ENCODE measurements at regions not wholly inside any gene's neighbourhood (a gene's known extent, or its start where the extent isn't known, plus 50 kb on each side); places are given as distances from the start of the nearest gene placed in this dataset.
A peak's percentile ranks its signal among the peaks of the same experiment; 100 is the strongest.

GRCh38 chr21:35119501-35120047 lies 70.5 kb upstream of the RUNX1 start:
- ChIA-PET CTCF (no interaction called here), POLR2A (no interaction called here)
- DNase-seq (no peak), ATAC-seq (no peak)
- peaks cover 0 to 14% (median 0%) of the 10 kb centered on the region in 11 donors for H3K9me3 Mint-ChIP-seq
- Histone ChIP-seq H3K4me3 (ENCODE audit: low read length) (no peak overlapping the region), H3K4me1 (ENCODE audit: control insufficient read depth in 2 of 2, insufficient read depth in 2 of 2, low read length in 2 of 2) (no peaks in the 10 kb centered on the region), H3K9me3 (ENCODE audit: control insufficient read depth in 2 of 3, low read length in 3 of 3) (no peaks in the 10 kb centered on the region), H3K27ac (ENCODE audit: low read depth, low read length) (no peak overlapping the region), H3K36me3 (ENCODE audit: control insufficient read depth in 2 of 3, insufficient read depth in 3 of 3, low read length in 3 of 3) (no peaks in the 10 kb centered on the region), H3K27me3 (ENCODE audit: control insufficient read depth in 2 of 2, insufficient read depth in 2 of 2, low read length in 2 of 2) (no peaks in the 10 kb centered on the region)
- peaks cover 0 to 1% (median 0%) of the 10 kb centered on the region in 5 donors for H3K36me3 Mint-ChIP-seq
- intact Hi-C loops (cut with micrococcal nuclease), result no loop called here
- no peaks in the 10 kb centered on the region for H3K27me3 Mint-ChIP-seq
- peak overlapping the region in 1 of 9 donors; percentile 25 for H3K27ac Mint-ChIP-seq
- H3K4me3 Mint-ChIP-seq, result no peak overlapping the region
- peaks cover 0 to 2% (median 0%) of the 10 kb centered on the region in 7 donors for H3K4me1 Mint-ChIP-seq

GRCh38 chr21:35116777-35117176 lies 67.7 kb upstream of the RUNX1 start:
- Mint-ChIP-seq H3K4me3 (no peak overlapping the region), H3K4me1 (peaks cover 0 to 9% (median 0%) of the 10 kb centered on the region in 7 donors), H3K36me3 (peaks cover 0 to 5% (median 0%) of the 10 kb centered on the region in 5 donors), H3K27ac (no peak overlapping the region), H3K27me3 (no peaks in the 10 kb centered on the region), H3K9me3 (peaks cover 0 to 8% (median 0%) of the 10 kb centered on the region in 11 donors)
- ChIA-PET CTCF (no interaction called here), POLR2A (no interaction called here)
- H3K9me3 ChIP-seq (ENCODE audit: control insufficient read depth in 2 of 3, low read length in 3 of 3), result no peaks in the 10 kb centered on the region
- no peaks in the 10 kb centered on the region for H3K27me3 ChIP-seq (ENCODE audit: control insufficient read depth in 2 of 2, insufficient read depth in 2 of 2, low read length in 2 of 2)
- ATAC-seq (no peak), DNase-seq (no peak)
- no peaks in the 10 kb centered on the region for H3K4me1 ChIP-seq (ENCODE audit: control insufficient read depth in 2 of 2, insufficient read depth in 2 of 2, low read length in 2 of 2)
- no peaks in the 10 kb centered on the region for H3K36me3 ChIP-seq (ENCODE audit: control insufficient read depth in 2 of 3, insufficient read depth in 3 of 3, low read length in 3 of 3)
- H3K4me3 ChIP-seq (ENCODE audit: low read length), result no peak overlapping the region
- H3K27ac ChIP-seq (ENCODE audit: low read depth, low read length), result no peak overlapping the region
- intact Hi-C loops (cut with micrococcal nuclease), result no loop called here

GRCh38 chr21:35113064-35113463 lies 64.0 kb upstream of the RUNX1 start:
- Mint-ChIP-seq H3K4me1 (peaks cover 0 to 9% (median 0%) of the 10 kb centered on the region in 7 donors), H3K27ac (no peak overlapping the region), H3K4me3 (no peak overlapping the region), H3K36me3 (peaks cover 0 to 4% (median 0%) of the 10 kb centered on the region in 5 donors), H3K9me3 (peaks cover 0 to 12% (median 0%) of the 10 kb centered on the region in 11 donors), H3K27me3 (no peaks in the 10 kb centered on the region)
- no peaks in the 10 kb centered on the region for H3K27me3 ChIP-seq (ENCODE audit: control insufficient read depth in 2 of 2, insufficient read depth in 2 of 2, low read length in 2 of 2)
- no peaks in the 10 kb centered on the region for H3K9me3 ChIP-seq (ENCODE audit: control insufficient read depth in 2 of 3, low read length in 3 of 3)
- no peak overlapping the region for H3K27ac ChIP-seq (ENCODE audit: low read depth, low read length)
- H3K36me3 ChIP-seq (ENCODE audit: control insufficient read depth in 2 of 3, insufficient read depth in 3 of 3, low read length in 3 of 3), result no peaks in the 10 kb centered on the region
- H3K4me1 ChIP-seq (ENCODE audit: control insufficient read depth in 2 of 2, insufficient read depth in 2 of 2, low read length in 2 of 2), result no peaks in the 10 kb centered on the region
- DNase-seq (no peak), ATAC-seq (no peak)
- CTCF ChIA-PET, result no interaction called here
- H3K4me3 ChIP-seq (ENCODE audit: low read length), result no peak overlapping the region
- POLR2A ChIA-PET, result no interaction called here
- intact Hi-C loops (cut with micrococcal nuclease), result no loop called here

GRCh38 chr21:35111321-35111930 lies 62.3 kb upstream of the RUNX1 start:
- no peak overlapping the region for H3K27ac Mint-ChIP-seq
- intact Hi-C loops (cut with micrococcal nuclease), result no loop called here
- peaks cover 0 to 9% (median 0%) of the 10 kb centered on the region in 7 donors for H3K4me1 Mint-ChIP-seq
- peaks cover 0 to 6% (median 0%) of the 10 kb centered on the region in 5 donors for H3K36me3 Mint-ChIP-seq
- H3K27ac ChIP-seq (ENCODE audit: low read depth, low read length), result no peak overlapping the region
- no peaks in the 10 kb centered on the region for H3K27me3 ChIP-seq (ENCODE audit: control insufficient read depth in 2 of 2, insufficient read depth in 2 of 2, low read length in 2 of 2)
- H3K36me3 ChIP-seq (ENCODE audit: control insufficient read depth in 2 of 3, insufficient read depth in 3 of 3, low read length in 3 of 3), result no peaks in the 10 kb centered on the region
- H3K4me3 Mint-ChIP-seq, result no peak overlapping the region
- POLR2A ChIA-PET, result interaction anchor here (0.6 kb wide), 1 partner anchor 19 kb away, joined by 4 read pairs; no protein-coding TSS in a partner anchor
- H3K27me3 Mint-ChIP-seq, result no peaks in the 10 kb centered on the region
- H3K4me3 ChIP-seq (ENCODE audit: low read length), result no peak overlapping the region
- ATAC-seq (no peak), DNase-seq (no peak)
- CTCF ChIA-PET, result no interaction called here
- peaks cover 0 to 12% (median 0%) of the 10 kb centered on the region in 11 donors for H3K9me3 Mint-ChIP-seq
- no peaks in the 10 kb centered on the region for H3K4me1 ChIP-seq (ENCODE audit: control insufficient read depth in 2 of 2, insufficient read depth in 2 of 2, low read length in 2 of 2)
- no peaks in the 10 kb centered on the region for H3K9me3 ChIP-seq (ENCODE audit: control insufficient read depth in 2 of 3, low read length in 3 of 3)

- Mint-ChIP-seq H3K4me3 (no peak overlapping the region), H3K9me3 (peaks cover 0 to 9% (median 0%) of the 10 kb centered on the region in 11 donors), H3K27me3 (no peaks in the 10 kb centered on the region), H3K36me3 (peaks cover 0 to 6% (median 0%) of the 10 kb centered on the region in 5 donors), H3K4me1 (peaks cover 0 to 9% (median 0%) of the 10 kb centered on the region in 7 donors), H3K27ac (no peak overlapping the region)
- intact Hi-C loops (cut with micrococcal nuclease), result no loop called here
- Histone ChIP-seq H3K4me3 (ENCODE audit: low read length) (no peak overlapping the region), H3K27ac (ENCODE audit: low read depth, low read length) (no peak overlapping the region), H3K27me3 (ENCODE audit: control insufficient read depth in 2 of 2, insufficient read depth in 2 of 2, low read length in 2 of 2) (no peaks in the 10 kb centered on the region), H3K36me3 (ENCODE audit: control insufficient read depth in 2 of 3, insufficient read depth in 3 of 3, low read length in 3 of 3) (no peaks in the 10 kb centered on the region), H3K4me1 (ENCODE audit: control insufficient read depth in 2 of 2, insufficient read depth in 2 of 2, low read length in 2 of 2) (no peaks in the 10 kb centered on the region), H3K9me3 (ENCODE audit: control insufficient read depth in 2 of 3, low read length in 3 of 3) (no peaks in the 10 kb centered on the region)
- DNase-seq, result no peak
- CTCF ChIA-PET, result no interaction called here
- ATAC-seq, result no peak
- POLR2A ChIA-PET, result no interaction called here
These were observed 59.8 kb upstream of the RUNX1 start for GRCh38 chr21:35108887-35109286.

- ChIA-PET POLR2A (interaction anchor here (0.6 kb wide), 1 partner anchor 942 kb away, joined by 4 read pairs; no protein-coding TSS in a partner anchor), CTCF (no interaction called here)
- intact Hi-C loops (cut with micrococcal nuclease), result no loop called here
- H3K9me3 Mint-ChIP-seq, result peaks cover 0 to 6% (median 0%) of the 10 kb centered on the region in 11 donors
- Histone ChIP-seq H3K9me3 (ENCODE audit: control insufficient read depth in 2 of 3, low read length in 3 of 3) (no peaks in the 10 kb centered on the region), H3K4me1 (ENCODE audit: control insufficient read depth in 2 of 2, insufficient read depth in 2 of 2, low read length in 2 of 2) (peaks cover 0 to 4% of the 10 kb centered on the region in 2 donors), H3K36me3 (ENCODE audit: control insufficient read depth in 2 of 3, insufficient read depth in 3 of 3, low read length in 3 of 3) (no peaks in the 10 kb centered on the region), H3K27ac (ENCODE audit: low read depth, low read length) (no peak overlapping the region), H3K27me3 (ENCODE audit: control insufficient read depth in 2 of 2, insufficient read depth in 2 of 2, low read length in 2 of 2) (no peaks in the 10 kb centered on the region), H3K4me3 (ENCODE audit: low read length) (no peak overlapping the region)
- H3K27me3 Mint-ChIP-seq, result no peaks in the 10 kb centered on the region
- H3K4me3 Mint-ChIP-seq, result no peak overlapping the region
- peaks cover 0 to 4% (median 0%) of the 10 kb centered on the region in 7 donors for H3K4me1 Mint-ChIP-seq
- H3K27ac Mint-ChIP-seq, result peak overlapping the region in 1 of 9 donors; percentile 56
- DNase-seq, result no peak
- peaks cover 0 to 2% (median 0%) of the 10 kb centered on the region in 5 donors for H3K36me3 Mint-ChIP-seq
- no peak for ATAC-seq
These were observed 58.4 kb upstream of the RUNX1 start for GRCh38 chr21:35107520-35107919.
